GM18499 (cell line): ENCODE measurements at regions not wholly inside any gene's neighbourhood (a gene's known extent, or its start where the extent isn't known, plus 50 kb on each side); places are given as distances from the start of the nearest gene placed in this dataset.

Experiments used
- ATAC-seq: cut with Tn5 transposase; IDR thresholded peaks from one replicate; pipeline ENCODE4 v1.9.1; 2021; ENCODE audit warnings: moderate number of reproducible peaks; ENCODE audit not compliant: insufficient read depth, unreplicated experiment

- ATAC-seq = no peak
Observed at GRCh38 chr5:161042862-161043261, 190.9 kb upstream of the ATP10B start.

DNA sequence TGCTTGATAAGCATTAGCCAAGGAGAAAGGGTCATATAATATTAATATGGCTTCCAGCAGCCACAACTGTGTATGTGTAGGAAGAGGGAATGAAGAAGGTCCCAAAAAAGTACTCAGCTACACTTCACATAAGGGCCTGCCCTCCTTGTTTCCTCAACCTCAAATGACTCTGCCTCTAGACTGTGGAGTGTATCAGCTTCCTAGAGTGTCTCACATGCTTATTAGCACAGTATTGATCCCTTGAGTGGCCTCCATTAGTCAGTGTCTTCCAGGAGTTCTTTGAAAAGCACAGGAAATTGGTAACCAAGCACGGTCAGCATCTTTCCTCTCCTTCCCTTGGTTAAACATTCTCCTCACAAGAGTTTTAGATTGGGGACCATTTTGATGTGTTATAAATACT lies 190.4 kb upstream of the ATP10B start:
- no peak for ATAC-seq

GRCh38 chr5:161040818-161041217 lies 188.8 kb upstream of the ATP10B start:
- ATAC-seq = no peak

GRCh38 chr5:161036296-161036695 lies 184.3 kb upstream of the ATP10B start:
- no peak for ATAC-seq

DNA sequence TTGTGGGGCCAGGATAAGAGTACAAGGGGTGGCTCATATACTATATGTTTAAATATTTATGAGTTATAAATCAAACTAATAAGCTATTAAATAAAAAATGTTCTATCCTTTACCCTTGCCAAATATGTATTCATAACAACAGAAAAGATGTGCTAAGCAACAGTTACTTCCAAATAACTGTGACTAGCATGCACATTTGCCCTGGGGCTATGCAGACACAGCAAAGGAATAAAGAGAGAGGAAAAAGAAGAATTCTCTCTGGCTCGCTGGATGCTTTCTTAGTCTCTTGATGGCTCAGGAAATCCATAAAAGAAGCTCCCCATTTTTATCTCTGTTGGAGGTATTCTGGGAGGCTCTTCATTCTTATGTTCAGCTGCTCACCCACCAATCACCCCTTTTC lies 182.4 kb upstream of the ATP10B start:
- no peak for ATAC-seq

GRCh38 chr5:161030229-161030628 lies 178.2 kb upstream of the ATP10B start:
- ATAC-seq = no peak

- ATAC-seq = no peak
Observed at GRCh38 chr5:161027763-161028162, 175.8 kb upstream of the ATP10B start.

DNA sequence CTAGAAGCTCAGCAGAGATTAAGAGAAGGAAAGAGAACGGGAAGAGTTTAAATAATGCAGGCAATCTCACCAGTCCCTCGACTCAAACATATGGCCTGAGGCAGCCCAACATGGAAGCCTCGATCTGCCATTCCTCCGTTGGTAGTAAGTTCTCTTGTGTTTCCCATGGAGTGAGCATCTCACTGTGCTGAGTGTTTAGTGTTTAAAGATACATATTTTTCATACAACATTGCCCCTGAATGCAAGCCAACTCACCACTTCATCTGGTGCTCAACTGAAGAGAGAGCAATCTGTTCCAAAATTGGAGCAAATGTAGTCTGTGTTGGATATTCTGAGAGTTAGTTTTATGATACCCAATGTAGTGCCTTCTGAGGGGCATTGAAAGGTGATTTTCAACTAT lies 171.5 kb upstream of the ATP10B start:
- ATAC-seq = no peak

- ATAC-seq = no peak
Observed at GRCh38 chr5:161022151-161022550, 170.1 kb upstream of the ATP10B start.

DNA sequence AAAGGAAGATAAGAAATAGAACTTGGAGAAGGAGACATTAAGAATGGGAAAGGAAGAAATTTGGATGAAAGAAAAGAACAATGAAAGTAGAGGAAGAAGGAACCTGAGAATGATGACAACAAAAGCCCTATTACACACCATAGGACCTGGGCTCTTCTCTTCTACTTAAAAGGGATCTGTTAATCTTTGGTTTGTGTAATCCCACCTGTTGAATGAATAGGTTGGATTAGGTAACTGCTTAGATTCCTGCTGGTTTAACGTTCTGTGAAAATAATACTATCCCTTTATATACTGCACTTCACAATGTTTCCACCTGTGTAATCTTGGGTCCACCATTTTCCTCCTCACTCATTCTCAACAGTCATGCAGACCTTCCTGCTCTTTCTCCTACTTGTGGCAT lies 157.8 kb upstream of the ATP10B start:
- no peak for ATAC-seq

DNA sequence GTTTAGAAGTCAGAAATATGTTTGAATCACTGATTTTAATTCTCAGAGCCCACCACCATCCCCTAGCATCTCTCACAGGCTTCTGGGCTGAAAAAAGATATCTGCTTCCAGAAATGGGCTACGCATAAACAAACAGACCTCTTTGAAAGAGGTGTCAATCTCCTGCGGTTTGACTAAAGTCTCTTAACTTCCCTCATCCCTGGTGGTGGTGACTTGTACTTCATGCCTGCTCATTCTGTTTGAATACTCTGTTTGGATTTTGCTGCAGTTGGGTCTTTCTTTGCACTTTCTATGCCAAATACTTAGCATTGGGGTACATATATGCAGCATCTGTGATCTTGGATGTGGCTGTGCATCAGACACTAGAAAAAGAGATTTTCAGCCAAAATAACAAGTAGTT lies 157.2 kb upstream of the ATP10B start:
- no peak for ATAC-seq

GRCh38 chr5:161007879-161008278 lies 155.9 kb upstream of the ATP10B start:
- ATAC-seq = no peak

DNA sequence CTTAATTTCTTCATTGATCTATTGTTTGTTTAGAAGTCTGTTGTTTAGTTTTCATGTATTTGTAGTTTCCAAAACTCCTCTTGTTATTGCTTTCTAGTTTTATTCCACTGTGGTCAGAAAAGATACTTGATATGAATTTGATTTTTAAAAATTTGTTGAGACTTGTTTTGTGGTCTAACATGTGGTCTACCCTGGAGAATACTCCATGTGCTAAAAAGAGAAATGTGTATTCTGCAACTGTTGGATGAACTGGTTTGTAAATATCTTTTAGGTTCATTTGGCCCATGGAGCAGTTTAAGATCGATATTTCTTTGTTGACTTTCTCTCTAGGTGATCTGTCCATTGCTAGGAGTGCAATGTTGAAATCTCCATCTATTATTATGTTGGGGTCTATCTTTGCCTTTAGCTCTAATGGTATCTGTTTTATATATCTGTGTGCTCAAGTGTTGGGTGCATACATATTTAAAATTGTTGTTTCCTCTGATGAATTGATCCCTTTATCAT lies 150.6 kb upstream of the ATP10B start:
- ATAC-seq = no peak

DNA sequence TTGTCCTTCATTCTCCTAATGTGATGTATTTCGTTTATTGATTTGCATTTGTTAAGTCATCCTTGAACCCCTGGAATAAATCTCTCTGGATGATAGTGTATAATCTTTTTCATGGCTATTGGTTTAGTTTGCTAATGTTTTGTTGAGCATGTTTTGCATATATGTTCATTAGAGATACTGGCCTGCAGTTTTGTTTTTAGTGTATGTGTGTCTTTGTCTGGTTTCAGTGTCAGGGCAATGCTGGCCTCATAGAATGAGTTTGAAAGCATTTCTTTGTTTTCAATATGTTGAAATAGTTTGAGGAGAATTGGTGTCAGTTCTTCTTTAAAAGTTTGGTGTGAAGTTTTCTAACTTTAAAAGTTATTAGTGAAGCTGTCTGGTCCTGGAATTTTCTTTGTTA lies 149.6 kb upstream of the ATP10B start:
- peak; percentile 75 for ATAC-seq

GRCh38 chr5:161001142-161001541 lies 149.1 kb upstream of the ATP10B start:
- ATAC-seq = peak; percentile 43

- ATAC-seq = no peak
Observed at GRCh38 chr5:160991205-160991604, 139.2 kb upstream of the ATP10B start.

DNA sequence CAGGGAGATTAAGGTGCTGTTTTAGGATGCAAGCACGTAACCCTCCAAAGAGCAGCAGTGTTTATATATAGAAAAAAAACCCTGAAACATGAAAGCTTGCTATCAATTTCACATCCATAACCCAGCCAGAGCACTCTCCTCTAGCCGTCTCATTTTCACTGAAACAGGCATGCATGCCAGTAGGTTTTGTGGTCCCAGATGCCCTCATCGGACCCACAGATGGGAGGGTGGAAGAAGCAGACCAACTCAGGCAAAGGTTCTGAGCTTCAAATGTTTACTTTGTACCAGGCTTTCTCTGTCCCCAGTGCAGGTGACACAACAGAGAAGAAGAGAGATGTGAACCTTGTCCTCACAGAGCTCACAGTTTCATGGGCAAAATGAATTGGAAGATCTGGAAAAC lies 127.4 kb upstream of the ATP10B start:
- no peak for ATAC-seq

- ATAC-seq = no peak
Observed at GRCh38 chr5:160978944-160979343, 126.9 kb upstream of the ATP10B start.

DNA sequence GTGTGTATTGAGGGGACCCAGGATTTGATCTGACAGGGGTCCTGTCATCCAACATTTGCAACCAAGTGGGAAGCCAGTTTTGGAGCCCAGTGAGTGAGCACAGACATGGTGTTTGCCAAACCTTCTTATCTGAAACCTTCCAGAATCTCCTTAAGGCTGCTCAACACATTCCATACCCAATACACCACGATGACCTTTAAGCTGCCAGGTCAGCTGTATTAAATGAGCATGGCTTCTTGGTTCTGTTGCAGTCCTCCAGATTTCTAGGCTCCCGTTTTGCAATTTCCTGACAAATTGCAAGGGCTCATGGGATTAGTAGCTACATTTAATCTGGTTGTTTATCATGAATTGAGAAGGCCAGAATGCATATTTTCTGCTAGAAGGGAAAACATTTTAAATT lies 124.2 kb upstream of the ATP10B start:
- no peak for ATAC-seq

- peak; percentile 58 for ATAC-seq
Observed at GRCh38 chr5:160970605-160971191, 118.7 kb upstream of the ATP10B start.

DNA sequence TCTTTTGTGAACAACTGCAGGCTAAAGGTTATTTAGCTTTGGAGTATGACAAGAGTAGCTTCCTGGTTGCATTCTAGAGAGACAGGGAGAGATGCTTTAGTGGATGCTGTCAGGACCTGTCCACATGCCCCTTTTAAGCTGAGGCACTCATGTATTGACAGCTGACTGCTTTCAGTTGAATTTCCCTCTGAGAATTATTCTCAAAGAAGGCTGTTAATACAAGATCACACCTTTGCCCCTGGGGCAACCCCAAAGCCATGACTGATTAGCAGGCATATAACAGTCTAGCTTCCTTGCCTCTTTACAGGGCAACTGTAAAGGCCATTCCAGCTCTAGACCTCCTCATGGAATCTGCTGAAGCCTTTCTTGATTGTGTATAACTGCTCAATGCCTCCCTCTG lies 117.6 kb upstream of the ATP10B start:
- ATAC-seq = no peak

GRCh38 chr5:160968480-160968879 lies 116.5 kb upstream of the ATP10B start:
- no peak for ATAC-seq

- ATAC-seq = no peak
Observed at GRCh38 chr5:160966921-160967320, 114.9 kb upstream of the ATP10B start.
